NCI-H69 (cell line): ENCODE measurements at regions not wholly inside any gene's neighbourhood (a gene's known extent, or its start where the extent isn't known, plus 50 kb on each side); places are given as distances from the start of the nearest gene placed in this dataset.
"Not testable (repeated sequence)": the region's sequence is repeated elsewhere in the genome, so short reads cannot be mapped to it uniquely, and the experiment has no call there.

Experiments
- DNase-seq: peaks from one replicate; lab custom pipeline; 2025; lab: John Stamatoyannopoulos, UW

DNA sequence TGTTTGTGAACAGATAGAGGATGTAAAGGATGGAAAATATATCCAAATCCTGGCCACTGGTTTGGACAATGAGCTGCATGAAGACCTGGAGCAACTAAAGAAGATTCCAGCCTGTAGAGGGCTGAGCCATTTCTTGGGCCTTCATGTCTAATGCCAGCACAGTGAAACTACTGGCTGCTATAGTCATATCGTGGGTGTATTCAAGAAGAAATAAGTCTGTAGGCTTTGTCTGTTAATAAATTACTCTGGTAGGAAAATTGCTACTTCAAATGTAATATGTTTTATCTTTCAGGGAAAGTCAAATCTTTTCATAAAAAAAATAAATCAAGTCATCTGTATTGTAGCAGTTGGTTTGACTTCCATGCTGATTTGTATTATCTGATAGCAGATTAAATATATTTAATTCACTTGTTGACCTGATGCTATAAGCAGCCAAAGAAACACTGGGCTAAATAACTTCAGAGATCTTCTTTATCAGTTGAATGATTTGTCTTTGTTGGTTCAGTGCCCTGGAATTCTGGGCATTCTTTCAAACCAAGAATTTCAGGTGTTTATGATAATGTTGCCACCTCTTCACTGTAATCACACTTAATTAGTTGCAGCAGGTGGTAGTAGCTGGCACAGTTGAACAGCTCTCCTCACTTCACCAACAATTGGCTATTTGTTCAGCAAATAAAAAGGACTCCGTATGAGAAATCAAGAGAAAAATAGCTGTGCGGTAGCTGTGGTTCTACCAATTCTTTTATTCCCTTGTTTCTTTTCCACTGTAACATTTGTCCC, 1109.5 kb downstream of the NSUN3 start:
- peak; percentile 85 for DNase-seq

DNA sequence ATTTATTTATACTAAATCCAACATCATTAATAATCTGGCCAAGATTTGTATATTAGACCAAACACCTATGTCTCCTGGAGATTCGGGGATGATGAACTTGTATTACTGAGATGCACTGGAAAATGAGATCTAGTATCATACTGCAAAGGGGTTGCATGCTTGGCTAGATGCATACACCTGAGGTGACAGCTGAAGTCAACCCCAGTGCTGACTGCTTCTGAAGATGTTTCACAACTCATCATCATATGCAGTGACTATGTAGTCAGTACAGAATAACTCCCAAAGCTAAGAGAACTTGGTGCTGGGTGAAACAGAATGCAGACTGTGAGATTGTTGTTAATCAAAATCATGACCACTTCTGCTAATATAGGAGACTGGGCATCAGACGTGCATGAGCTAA, 1114.2 kb downstream of the NSUN3 start:
- no peak for DNase-seq

DNA sequence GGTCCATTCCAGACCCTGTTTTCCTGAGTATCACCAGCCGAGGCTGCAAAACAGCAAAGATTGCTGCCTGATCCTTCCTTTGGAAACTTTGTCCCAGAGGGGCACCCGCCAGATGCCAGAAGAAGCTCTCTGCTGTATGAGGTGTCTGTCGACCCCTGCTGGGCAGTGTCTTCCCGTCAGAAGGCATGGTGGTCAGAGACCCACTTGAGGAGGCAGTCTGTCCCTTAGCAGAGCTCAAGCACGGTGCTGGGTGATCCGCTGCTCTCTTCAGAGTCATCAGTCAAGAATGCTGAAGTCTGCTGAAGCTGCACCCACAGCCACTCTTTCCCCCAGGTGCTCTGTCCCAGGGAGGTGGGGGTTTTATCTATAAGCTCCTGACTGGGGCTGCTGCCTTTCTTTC, 1121.2 kb downstream of the NSUN3 start:
- DNase-seq = no peak

DNA sequence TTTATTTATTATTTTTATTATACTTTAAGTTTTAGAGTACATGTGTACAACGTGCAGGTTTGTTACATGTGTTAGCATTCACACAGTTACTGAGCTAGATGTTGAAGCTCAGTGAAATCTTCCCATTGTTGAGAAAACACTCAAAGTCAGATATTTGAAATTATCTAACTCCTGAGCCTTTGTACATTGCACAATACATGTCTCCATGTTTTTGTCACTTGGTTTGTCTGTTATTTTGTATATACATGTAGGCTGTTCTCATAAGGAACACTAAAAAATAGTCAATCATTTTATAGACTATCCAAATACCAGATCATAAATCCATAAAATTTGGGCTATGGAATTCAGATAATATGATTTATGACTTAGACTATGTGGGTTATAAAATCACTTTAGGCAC, 1126.5 kb downstream of the NSUN3 start:
- no peak for DNase-seq

DNA sequence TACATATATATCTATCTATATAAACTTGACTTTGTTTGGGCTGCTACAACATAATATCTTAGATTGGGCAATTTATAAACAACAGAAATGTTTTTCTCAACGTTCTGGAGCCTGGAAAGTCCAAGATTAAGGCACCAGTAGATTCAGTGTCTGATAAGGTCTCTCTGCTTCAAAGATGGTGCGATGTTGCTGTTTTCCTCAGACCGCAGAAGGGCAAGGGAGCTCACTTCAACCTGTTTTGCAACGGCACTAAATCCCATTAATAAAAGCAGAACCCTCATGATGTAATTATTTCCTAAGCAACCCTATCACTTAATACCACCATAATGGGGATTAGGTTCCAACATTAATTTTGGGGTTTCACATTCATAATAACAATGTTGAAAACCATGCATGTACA, 1134.8 kb downstream of the NSUN3 start:
- DNase-seq = no peak

DNA sequence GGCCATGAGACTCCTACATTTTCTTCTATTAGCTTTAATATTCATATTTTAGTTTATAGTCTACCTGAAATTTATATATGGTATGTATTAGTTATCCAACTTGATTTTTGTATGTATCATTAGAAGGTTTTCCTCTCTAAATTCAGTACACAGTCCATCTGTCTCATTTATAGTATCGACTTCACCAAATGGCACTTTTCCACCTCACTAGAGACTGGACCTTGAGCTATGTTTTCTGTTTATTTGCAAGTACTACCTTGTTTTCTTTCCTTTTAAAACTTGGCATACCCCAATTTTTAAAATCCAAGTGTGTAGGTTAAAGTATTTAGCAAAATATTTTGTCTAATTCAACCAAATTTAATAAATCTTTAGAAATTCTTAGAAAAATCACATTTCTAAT, 1137.5 kb downstream of the NSUN3 start:
- no peak for DNase-seq

DNA sequence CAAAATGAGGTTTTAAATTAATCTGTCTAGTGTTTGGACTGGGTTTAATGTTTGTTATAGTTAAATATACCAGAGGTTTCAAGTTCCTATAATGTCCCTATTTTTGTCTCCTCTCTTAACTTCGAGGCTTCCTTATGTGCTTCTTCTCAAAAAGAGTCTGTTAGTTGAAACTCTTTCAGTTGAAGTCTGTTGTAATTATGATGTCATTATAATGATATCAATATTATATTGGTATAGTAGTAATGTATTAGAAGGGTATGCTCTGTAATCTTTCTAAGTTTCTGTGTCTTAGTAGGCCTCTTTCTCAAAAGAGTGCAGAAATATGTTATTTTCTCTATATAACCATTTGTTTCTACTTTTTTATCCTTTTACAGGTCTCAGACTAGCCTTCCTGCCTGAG, 1148.0 kb downstream of the NSUN3 start:
- DNase-seq = no peak

DNA sequence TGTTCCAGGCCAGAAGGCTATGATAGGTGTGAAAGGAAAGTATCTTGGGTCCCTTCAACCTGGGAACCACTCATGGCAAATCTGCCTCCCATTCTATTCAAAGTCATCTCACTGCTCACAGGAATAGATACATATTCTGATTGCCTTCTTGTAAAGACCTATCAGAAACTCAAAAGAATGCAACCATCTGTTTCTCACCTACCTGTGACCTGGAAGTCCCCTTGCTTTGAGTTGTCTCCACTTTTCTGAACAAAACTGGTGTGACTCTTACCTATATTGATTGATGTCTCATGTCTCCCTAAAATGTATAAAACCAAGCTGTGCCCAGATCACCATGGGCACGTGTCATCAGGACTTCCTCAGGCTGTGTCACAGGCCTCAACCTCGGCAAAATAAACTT, 1149.3 kb downstream of the NSUN3 start:
- DNase-seq = no peak

DNA sequence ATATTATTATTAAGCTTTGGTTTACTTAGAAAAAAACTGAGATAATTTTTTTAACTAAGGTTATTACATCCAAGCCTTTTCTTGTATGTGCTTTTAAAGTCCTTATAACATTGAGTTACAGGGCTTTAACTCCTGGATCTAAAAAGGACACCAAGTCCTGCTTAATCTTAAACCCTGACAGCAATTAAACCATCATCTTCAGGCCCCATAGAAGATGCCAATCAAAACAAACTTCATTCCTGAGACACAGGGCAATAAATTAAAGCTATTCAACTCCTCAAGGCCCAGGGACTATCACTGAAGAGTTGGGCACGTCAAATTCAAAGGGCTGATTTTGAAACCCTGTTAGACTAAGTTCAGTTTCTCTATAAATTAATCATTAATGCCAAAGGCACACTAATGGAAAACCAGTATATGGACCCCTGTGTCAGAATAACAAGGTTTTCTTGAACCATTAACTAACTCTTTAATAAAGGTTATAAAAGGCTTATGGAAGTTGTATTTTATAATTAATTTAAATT, 1152.6 kb downstream of the NSUN3 start:
- DNase-seq = no peak

DNA sequence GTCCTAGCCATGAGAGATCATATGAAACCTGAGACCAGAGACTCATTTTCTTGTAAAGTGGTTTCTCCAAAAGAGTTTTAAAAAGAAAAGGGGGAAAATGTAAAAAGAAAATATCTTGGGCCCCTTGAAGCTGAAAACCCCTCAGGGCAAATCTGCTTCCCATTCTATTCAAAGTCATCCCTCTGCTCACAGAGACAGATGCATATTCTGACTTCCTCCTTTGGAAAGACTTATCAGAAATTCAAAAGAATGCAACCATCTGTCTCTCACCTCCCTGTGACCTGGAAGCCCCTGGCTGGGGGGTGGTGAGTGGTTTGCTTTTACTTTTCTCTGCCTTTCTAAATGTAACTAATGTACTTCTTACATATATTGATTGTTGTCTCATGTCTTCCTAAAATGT, 1154.8 kb downstream of the NSUN3 start:
- no peak for DNase-seq

DNA sequence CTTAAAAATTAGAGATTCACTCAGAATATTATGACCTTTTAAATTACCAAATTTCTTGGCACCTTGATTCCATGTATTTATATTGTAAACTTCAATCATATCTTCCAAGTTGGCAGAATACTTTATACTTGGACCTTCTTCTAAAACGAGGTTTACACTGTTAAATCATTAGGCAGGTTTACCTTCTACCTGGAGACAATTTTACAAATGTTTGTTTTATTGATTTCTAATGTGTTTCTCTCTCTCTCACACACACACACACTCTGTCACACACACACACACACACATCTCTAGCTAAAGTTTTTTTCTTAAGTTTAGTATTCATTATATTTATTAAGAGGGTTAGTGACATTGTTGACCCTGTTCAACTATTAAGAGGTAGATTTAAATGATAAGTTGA, 1155.6 kb downstream of the NSUN3 start:
- DNase-seq = no peak

DNA sequence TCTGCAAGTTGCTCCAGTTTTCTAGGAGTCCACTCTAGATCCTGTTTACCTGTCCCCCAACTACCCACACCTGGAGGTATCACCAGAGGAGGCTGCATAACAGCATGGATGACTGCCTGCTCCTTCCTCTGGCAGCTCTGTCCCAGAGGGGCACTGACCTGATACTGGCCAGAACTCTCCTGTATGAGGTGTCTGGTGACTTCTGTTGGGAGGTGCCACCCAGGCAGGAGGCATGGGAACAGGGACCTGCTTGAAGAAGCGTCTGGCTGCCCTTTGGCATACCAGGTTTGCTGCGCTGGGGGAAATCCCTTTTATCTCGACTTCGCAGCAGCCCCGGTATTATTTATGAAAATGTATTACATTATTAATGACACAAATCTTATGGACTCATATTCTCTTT, 1163.6 kb downstream of the NSUN3 start:
- DNase-seq = no peak

DNA sequence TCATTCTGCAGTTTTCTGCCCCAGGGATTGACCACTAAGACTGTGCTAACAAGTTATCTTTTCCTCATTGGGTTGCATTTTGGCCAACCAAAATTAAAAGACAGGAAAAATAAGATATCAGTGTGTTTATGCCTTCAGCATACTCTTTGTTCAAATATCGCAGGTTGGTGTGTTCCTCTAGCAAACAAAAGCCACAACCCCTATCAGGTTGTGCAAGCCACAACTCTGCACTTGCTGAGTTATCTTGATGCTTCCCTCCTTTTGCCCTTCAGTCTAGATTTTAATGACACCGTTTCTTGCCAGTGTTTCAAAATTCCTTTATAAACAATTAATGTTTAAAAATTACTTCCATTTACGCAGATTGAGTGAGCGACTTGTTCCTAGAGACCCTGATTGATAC, 1164.2 kb downstream of the NSUN3 start:
- DNase-seq = no peak

DNA sequence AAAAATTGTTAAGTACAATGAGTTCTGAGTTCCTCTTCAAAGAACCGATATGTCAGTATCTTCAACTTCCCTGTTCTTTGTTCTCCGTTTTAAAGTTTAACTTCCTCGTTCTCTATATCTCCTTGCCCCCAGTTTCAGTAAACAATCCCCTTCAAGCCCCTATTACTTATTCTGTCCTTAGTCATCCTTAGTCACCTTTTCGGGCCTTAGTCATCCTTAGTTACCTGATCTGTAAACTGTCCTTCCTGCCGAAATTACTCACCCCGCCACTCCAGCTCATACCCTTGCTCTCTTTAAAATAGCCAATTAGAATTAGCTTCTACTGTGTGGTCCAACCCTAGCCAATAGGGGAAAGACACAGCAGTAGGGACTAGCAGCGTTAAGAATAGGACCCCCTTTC, 1165.6 kb downstream of the NSUN3 start:
- DNase-seq = no peak

DNA sequence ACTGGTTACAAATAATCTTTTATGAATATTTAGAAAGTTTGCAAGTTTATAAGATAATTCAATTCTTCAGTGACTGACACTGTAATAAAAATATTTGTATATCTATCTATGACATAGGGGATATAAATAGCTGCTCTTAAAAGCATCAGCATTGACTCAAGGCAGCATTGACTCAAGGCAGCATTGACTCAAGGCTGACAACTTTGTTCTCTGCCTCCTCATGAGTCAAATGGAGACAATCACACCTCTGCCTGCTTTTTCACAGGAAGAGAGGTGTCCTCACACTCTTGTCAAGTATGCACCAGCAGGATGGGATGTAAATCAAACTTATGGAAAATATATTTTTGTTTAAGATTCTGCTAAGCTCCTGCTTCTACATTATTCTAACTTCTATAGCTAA, 1173.1 kb downstream of the NSUN3 start:
- DNase-seq = no peak

DNA sequence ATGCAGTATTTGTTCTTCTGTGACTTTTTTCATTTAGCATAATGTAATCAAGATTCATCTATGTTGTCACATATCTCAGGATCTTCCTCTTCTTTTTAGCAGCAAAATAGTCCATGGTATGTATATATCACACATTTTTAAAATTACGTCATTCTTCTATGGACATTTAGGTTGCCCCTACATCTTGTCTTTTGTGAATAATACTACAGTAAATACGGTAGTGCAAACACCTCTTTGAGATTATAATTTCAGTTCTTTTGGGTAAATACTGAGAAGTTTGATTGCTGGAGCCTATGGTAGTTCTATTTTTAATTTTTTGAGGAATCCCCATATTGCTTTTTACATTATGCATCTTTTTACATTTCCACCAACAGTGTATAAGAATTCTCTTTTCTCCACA, 1174.9 kb downstream of the NSUN3 start:
- no peak for DNase-seq

DNA sequence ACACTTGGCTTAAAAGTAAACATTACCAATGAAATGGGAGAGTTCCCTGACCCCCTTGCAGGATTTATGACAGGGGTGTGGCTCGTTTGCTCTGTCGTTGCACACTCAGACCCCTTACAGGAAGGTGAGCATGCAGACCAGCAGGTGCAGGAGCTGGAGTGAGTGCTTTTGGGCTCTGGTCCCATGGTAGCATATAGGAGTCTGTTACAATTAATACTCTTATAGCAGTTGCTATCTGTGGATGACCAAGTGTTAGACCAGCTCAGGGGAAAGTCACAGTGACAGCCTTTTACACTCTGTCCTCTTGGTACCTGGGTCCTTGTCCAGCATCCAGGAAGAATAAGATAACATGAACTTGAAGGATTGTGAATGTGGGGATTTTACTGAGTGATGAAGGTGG, 1177.5 kb downstream of the NSUN3 start:
- peak; percentile 37 for DNase-seq

DNA sequence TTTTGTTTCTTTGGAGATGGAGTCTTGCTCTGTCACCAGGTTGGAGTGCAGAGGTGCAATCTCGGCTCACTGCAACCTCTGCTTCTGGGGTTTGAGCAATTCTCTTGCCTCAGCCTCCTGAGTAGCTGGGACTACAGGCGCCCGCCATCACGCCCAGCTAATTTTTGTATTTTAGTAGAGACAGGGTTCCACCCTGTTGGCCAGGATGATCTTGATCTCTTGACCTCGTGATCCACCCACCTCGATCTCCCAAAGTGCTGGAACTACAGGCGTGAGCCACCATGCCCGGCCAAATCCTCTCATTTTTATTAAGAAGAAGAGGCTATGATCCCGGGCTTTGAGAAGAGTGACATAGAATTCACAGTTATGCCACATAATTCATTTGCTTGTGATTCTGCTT, 1178.4 kb downstream of the NSUN3 start:
- not testable (repeated sequence) for DNase-seq

DNA sequence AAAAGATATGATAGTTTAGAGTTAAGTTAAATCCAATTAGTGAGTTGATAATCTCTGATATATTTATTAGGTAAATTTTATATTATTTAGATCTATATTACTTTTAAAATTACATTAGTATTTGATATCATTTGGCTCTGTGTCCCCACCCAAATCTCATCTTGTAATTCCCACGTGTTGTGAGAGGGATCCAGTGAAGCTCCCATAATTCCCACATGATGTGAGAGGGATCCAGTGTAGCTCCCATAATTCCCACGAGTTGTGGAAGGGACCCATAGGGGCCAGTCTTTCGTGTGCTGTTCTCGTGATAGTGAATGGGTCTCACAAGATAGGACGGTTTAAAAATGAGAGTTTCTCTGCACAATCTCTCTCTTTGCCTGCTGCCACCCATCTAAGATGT, 1183.6 kb downstream of the NSUN3 start:
- no peak for DNase-seq

DNA sequence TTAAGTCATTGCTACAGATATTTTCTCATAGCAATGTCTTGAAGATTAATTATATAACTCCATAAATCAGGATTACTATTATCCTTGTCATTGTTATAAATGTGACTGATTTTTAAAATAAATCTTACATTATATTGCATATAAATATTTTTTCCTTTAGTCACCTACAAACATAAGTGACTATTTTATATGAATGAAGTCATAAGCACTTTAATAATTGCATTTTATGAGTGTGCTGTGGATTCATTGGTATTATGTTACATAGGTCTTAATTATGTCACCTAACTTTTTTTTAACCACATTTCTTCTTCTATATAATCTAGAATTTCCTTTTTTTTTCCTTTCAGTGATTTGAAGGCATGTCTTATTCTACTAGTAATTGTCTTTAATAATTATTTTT, 1191.2 kb downstream of the NSUN3 start:
- DNase-seq = no peak

DNA sequence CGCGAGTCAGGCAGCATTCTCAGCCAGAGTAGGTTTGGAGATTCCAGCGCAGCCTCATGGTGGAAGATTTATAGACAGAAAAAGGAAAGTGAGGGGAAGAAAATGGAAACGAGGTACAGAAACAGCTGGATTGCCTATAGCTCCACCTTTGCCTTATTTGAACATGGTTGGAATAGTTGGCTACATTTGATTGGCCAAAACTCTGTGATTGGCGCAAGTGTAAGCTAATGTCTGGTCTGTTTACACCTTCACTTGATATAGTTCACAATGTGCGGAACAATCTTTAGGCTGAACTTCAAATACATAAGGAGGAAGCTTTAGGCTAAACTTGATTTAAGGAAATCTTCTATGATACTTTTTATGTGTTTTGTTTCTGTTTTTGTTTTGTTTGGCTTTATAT, 1191.9 kb downstream of the NSUN3 start:
- DNase-seq = no peak

DNA sequence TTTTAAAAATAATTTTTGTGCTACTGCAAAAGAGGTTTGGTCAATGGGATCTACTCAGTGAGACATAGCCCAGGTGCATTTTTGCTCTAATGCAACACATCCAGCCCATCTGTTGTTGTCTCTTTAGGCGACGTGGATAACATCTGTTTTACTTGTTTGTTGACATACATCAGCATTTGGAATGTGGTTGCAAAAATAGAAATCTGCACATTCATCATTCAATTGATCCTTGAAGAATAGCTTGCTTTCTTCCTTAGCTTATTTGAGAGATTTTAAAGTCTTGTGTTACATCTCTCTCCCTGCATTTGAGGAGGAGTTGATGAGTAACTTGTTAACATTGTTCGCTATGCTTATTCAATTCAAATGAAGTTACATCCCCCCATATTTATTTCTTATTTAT, 1202.3 kb downstream of the NSUN3 start:
- DNase-seq = peak; percentile 10

DNA sequence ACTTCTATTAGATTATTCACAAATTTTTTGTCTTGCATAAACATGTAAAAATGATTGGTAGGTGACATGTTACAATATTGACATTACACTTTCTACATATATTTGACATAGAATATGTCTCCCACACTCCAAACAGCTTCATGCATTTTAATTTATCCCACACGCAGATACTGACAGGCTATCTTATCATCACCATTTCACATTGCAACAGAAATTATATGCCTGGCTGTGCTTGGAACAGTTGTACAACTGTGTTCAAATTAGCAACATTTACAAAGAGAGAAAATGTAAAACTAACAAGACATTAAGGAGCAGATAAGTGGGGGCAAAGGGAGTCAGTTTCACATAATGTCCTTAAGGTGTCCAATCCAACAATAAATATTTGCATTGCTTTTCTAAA, 1208.5 kb downstream of the NSUN3 start:
- DNase-seq = peak; percentile 69

DNA sequence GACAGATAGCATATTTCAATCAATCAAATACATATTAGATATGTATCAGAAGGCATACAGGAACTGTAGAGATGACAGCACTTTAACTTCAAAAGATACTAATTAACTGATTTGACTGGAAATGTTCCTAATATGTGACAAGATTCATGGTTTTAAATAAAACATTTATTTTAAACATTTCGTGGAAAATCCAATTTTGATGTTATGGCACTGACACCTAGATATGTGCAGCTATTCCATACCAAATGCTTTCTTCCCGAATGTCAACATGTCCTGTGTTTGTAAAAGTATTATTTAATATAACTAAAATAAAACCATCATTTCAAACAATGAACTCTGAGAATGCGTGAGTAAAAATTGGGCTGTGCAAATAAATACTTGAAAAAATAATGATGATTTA, 1209.3 kb downstream of the NSUN3 start:
- no peak for DNase-seq
